HCT116 (cell line): ENCODE measurements at regions not wholly inside any gene's neighbourhood (a gene's known extent, or its start where the extent isn't known, plus 50 kb on each side); places are given as distances from the start of the nearest gene placed in this dataset.

Source experiments
- CBX3 ChIP-seq: IDR thresholded peaks from 2 replicates; pipeline ENCODE4 v1.6.1; 2012; ENCODE audit warnings: low read depth
- CEBPB ChIP-seq: IDR thresholded peaks from 2 replicates; pipeline ENCODE4 v1.6.1; 2012; ENCODE audit warnings: low read depth
- MAX ChIP-seq: IDR thresholded peaks from 2 replicates; pipeline ENCODE4 v1.6.1; 2012
- POLR2A ChIP-seq: IDR thresholded peaks from 2 replicates; pipeline ENCODE4 v1.7.0; 2011; ENCODE audit warnings: borderline replicate concordance; ENCODE audit not compliant: insufficient read depth, insufficient read length; ENCODE audit errors: extremely low read depth
- POLR2AphosphoS5 ChIP-seq: IDR thresholded peaks from 2 replicates; pipeline ENCODE4 v1.6.1; 2011; ENCODE audit warnings: mild to moderate bottlenecking, low read depth, low read length, moderate library complexity
- RAD21 ChIP-seq: IDR thresholded peaks from 2 replicates; pipeline ENCODE4 v1.6.1; 2012; ENCODE audit warnings: low read depth, mild to moderate bottlenecking
- REST ChIP-seq: IDR thresholded peaks from 2 replicates; pipeline ENCODE4 v1.6.1; 2012; ENCODE audit warnings: low read depth
- SIN3A ChIP-seq: IDR thresholded peaks from 2 replicates; pipeline ENCODE4 v1.6.1; 2012; ENCODE audit warnings: low read depth
- ZFX ChIP-seq: fragments of 450-650 bp; IDR thresholded peaks from 2 replicates; pipeline ENCODE4 v1.6.1; 2017
- TF ChIP-seq, protein P1 (sequence below), 3 experiments: fragments of 200-600 bp in 1 of 3; sonication (generic) in 1 of 3; IDR thresholded peaks in 2 of 3; conservative IDR thresholded peaks in 1 of 3; 2 replicates each; pipeline ENCODE4 v1.5.1; 2012 to 2017; ENCODE audit warnings: low read depth in 2 of 3, low read length in 2 of 3, antibody characterized with exemption in 1 of 3, borderline replicate concordance in 1 of 3, control low read depth in 1 of 3, mild to moderate bottlenecking in 1 of 3, mixed read lengths in 1 of 3, mixed run types in 1 of 3, moderate library complexity in 1 of 3; ENCODE audit not compliant: insufficient read depth in 1 of 3
- TF ChIP-seq, protein P2 (sequence below): IDR thresholded peaks from 2 replicates; pipeline ENCODE4 v1.6.1; 2012

DNA sequence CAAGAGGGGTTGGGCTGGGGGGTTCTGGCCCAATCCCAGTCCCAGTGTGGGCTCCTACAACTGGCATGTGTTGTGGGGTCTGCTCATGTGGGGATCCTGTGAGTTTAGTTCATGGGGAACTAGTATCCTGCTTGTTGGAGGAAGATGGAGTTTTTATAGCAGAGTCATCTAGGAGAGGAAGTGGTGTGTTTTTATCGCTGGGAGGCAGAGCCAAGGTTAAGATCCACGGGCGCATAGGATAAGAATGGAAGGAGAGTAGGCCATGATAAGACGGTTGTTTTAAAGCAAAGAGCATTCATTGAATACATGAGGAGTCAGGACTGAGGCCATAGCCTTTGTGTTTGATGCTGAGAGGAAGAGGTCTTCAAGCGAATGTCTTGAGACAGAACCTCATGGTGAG is 211.6 kb upstream of the COBL start:
- TF ChIP-seq POLR2A (no peak), SIN3A (no peak), REST (no peak), CBX3 (no peak), CEBPB (no peak), RAD21 (no peak), POLR2AphosphoS5 (no peak), MAX (no peak), ZFX (no peak)
- TF ChIP-seq, protein P1, sequence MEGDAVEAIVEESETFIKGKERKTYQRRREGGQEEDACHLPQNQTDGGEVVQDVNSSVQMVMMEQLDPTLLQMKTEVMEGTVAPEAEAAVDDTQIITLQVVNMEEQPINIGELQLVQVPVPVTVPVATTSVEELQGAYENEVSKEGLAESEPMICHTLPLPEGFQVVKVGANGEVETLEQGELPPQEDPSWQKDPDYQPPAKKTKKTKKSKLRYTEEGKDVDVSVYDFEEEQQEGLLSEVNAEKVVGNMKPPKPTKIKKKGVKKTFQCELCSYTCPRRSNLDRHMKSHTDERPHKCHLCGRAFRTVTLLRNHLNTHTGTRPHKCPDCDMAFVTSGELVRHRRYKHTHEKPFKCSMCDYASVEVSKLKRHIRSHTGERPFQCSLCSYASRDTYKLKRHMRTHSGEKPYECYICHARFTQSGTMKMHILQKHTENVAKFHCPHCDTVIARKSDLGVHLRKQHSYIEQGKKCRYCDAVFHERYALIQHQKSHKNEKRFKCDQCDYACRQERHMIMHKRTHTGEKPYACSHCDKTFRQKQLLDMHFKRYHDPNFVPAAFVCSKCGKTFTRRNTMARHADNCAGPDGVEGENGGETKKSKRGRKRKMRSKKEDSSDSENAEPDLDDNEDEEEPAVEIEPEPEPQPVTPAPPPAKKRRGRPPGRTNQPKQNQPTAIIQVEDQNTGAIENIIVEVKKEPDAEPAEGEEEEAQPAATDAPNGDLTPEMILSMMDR (IDR thresholded peaks at IDR 0.05 in 2 of 3, conservative IDR thresholded peaks at IDR 0.05 in 1 of 3; ENCODE audit: borderline replicate concordance in 1 of 3, insufficient read depth in 1 of 3, low read depth in 2 of 3, low read length in 2 of 3) = no peak
- TF ChIP-seq, protein P2, sequence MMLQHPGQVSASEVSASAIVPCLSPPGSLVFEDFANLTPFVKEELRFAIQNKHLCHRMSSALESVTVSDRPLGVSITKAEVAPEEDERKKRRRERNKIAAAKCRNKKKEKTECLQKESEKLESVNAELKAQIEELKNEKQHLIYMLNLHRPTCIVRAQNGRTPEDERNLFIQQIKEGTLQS = no peak
